ENCODE measurements at regions not wholly inside any gene's neighbourhood (a gene's known extent, or its start where the extent isn't known, plus 50 kb on each side); places are given as distances from the start of the nearest gene placed in this dataset.

GRCh38 chr7:156442516-156442915 is 198.1 kb upstream of the RNF32 start:
- DNase-seq: no peak

DNA sequence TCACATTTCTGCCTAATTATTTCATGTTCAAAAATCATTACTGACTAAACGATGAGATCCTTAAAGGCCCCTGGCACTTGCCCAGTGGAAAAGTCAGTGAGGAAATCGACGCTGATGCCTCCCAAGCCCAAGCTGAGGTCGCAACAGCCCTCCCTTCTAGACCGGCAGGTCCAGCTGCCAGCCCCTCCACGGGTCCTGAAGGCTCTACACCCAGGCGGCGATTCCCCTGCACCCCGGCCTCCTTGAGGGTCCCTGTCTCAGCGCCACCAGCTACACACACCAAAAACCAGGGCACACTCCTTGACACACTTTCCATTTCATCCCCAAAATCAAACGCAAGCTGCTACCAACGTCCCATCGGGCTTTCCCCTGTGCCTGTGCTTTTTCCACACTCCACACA is 200.1 kb upstream of the RNF32 start:
- no peak for DNase-seq

- DNase-seq: no peak
These were observed 202.6 kb upstream of the RNF32 start for GRCh38 chr7:156438011-156438410.

- DNase-seq: no peak
These were observed 203.5 kb upstream of the RNF32 start for GRCh38 chr7:156437021-156437614.

DNA sequence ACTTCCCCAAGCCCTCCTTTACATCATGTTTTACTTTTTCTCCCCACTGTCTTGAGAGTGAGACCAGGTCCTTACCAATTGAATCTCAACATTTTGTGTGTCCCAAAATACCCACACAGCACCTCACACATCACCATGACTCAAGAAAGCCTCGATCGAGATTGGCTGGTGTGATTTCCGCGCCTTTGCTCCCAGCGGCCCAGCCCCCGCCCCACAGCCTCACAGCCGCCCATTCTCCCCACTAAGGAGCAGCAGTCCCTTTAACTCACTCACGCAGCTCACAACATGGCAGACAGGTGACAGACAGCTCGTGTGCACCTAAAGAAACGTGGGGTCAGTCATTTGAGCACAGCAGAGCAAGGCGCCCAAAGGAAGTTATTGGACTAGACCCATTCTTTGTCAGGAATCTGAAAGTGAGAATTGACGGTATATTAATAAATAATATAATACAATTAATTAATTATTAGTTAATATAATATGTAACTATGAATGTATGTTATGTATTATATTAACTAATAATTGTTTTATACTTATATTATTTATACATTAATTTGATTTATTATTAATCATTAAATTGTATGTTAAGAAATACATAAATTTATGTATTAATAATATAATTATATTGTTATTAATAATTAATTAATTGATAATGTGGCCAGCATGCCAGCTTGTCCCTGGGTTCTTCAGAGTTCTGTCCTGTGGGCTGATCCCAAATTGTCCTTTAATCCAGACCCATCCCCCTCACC is 204.9 kb upstream of the RNF32 start:
- no peak for DNase-seq

- DNase-seq: no peak
These were observed 205.9 kb upstream of the RNF32 start for GRCh38 chr7:156434706-156435105.

- DNase-seq: no peak
These were observed 208.6 kb upstream of the RNF32 start for GRCh38 chr7:156432018-156432417.

DNA sequence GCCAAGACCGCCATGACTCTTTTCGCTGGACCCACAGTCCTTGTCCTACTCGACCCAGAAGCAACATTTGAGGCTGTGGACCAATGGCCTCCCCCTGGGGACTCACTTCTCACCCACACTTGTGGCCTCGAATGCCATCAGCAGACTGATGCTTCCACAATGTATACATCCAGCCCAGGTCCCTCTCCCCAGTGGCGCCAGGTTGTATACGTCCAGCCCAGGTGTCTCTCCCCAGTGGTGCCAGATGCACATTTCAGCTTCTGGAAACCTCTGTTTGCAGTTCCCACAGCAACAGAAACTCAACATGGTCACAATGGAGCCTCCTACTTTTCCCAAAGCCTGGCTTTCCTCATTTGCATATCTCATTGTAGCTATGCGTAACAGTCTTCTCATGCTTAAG is 210.5 kb upstream of the RNF32 start:
- DNase-seq: no peak

GRCh38 chr7:156429514-156429913 is 211.1 kb upstream of the RNF32 start:
- no peak for DNase-seq

- no peak for DNase-seq
These were observed 216.7 kb upstream of the RNF32 start for GRCh38 chr7:156423876-156424275.

DNA sequence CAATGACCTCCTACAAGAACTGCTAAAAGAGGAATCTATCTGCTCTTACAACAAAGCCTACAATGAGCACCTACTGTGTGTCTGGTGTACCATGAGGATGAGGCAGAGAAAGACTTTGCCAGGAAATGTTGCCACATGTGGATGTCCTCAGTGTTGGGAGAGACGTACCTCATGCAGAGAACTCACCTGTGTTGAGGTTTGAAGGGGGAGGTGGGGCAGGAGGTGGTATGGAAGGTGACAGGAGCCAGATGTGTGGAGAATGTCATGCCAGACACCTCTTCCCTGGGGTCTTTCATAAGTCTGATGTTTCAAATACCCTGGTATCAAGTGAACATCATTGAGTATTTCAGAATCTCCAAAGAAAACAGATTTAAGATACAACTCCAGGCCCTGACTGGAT is 220.1 kb upstream of the RNF32 start:
- DNase-seq: no peak

GRCh38 chr7:156419782-156420181 is 220.8 kb upstream of the RNF32 start:
- no peak for DNase-seq

- no peak for DNase-seq
These were observed 238.3 kb upstream of the RNF32 start for GRCh38 chr7:156402255-156402654.

DNA sequence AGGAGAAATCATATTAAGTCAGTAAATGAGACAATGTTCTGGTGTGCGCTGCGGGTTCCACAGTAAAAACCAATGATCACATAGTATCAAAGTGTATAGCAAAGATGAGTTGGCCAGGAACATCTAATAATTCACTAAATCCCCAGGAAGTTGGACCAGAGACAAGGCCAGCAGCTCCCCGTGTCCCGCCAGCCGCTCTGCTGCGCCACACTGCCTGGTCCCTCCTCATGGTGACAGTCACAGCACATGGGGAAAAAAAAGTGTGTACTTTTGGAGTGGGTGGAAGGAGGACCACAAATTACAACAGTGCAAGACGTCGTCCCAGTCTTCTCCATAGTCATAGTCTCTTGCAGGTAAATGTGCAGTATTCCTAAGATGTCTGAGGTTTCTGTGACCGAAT is 239.0 kb upstream of the RNF32 start:
- DNase-seq: no peak

DNA sequence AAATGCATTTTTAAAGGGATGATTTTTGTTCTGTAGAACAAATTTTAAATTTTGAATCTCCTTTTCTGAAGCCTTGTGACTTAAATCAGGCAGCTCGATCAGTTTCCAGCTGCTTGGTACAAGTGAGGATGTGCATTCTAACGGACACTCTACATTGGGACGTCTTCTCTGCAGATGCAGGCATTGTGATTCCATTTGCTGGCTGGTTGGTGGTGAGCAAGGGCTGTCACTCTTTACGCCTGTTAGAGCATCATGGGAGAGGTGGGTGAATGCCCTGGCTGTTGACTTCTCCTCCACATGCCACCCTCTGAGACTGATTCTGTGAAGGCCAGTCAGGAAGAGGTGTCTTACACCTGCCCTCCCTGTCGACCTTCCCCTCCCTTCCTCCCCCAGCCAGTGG is 240.5 kb upstream of the RNF32 start:
- no peak for DNase-seq

DNA sequence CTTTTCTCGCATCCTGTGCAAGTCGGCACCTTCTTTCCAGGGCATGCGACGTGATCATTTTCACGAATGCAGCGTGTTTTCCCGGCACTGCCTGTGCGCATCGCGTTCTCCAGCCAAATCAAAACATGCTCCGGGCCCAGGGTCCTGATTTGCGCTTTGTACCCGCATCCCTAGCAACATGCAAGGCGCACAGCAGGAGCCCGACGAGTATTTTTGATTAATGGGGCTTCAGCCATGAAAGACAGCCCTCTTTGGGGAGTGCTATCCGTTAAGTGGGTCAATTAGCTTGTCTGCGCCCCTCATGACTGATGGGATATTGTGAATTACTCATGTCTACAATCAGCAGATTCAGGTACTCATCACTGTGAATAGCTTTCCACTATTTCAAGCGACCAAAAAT is 243.3 kb upstream of the RNF32 start:
- no peak for DNase-seq

DNA sequence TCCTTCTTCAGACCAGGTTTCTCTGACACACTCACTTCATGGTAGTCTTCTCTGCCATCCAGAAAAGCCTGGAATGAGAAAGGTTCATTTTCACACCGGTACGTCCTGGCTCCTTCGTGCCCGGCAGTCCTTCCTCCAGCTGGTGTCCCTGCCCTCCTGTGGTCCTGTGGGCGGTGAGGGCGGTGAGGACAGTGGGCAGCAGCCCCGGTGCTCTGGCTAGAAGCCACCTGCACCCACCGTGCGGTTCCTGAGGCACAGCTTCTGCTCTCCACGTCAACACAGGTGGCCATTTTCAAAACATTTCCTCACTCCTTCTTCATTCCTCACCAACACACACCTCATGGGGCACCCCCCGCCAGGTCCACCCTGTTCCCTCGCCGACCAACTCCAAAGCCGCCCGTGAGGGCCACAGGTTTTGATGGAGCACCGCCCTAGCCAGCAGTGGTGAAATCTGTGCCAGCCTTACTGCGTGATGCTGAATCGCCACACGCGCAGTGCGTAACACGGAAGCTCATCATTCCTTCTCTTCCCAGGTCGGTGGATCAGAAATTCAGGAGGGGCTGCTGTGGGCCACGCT is 251.4 kb upstream of the RNF32 start:
- DNase-seq: no peak

DNA sequence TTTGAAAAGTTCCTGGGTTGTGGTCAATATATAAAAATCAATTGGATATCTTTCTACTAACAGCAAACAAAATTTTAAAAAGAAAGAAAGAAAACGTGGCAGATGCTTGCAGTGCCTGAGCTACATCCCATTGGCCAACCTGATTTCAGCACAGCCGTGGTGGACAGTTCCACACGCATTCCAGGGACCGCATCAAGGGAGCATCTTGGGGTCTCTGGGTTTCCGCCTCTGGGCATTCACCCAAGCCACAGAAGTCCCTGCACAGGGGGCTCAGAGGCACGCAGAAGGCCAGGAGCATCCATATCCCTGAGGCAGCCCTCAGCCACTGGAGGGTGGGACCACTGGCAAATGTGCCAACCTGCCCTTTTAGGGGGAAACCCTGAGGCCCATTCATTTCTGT is 254.5 kb upstream of the RNF32 start:
- no peak for DNase-seq

DNA sequence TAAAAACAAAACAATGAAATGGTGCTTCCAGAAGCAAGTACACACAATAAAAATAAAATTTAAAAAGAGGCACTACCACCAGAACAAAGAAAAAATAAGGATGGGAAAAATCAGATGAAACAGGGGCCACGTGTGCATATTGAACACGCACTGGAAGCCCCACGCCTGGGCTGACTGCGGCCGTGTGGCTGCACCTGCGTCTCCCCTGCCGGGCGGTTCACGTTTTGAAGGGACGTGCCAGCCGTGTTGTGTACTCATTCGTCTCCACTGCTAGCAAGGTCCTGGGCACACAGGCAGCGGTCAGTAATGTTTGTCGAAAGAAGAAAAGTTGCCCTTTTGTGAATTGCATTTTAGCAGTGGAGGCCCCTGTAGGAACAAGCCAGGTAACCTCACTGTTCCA is 255.9 kb upstream of the RNF32 start:
- no peak for DNase-seq

- no peak for DNase-seq
These were observed 257.0 kb upstream of the RNF32 start for GRCh38 chr7:156383526-156383925.

DNA sequence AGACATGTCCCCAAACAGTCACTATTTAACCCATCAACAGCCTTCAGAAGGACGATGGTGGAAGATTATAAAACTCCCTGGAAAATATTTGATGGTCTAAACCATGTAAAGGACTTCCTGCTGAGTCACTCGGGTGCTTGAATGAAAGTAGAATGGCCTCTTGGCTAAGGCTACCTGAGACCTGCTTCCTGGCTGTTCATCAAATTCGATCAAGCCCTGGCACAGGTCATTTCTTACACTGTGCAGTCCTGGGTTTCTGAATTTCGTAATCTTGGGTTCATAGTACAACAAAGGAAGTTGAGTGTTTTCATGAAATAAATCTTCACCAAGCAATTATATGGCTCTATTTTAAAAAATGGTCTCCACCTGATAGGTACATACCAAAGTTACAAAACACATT is 260.3 kb upstream of the RNF32 start:
- no peak for DNase-seq

- DNase-seq: no peak
These were observed 261.1 kb upstream of the RNF32 start for GRCh38 chr7:156379324-156380070.

DNA sequence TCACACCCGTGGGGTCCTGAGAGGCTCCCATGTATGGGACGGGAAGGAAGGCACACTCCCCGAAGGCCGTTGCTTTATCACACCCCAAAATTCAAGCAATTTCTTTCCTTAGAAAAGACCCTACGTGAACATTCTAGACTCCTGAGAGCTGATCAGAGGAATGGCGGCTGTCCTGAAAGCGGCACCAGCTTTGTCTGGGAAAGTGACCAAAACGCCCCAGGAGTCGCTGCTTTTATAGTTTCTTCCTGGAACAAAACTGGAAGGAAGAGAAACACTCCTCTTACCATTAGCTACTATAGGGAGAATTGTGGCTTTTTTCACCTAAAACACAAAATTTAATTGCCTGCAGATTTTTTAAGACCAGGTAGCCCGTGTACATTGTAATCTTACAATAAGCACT is 261.8 kb upstream of the RNF32 start:
- no peak for DNase-seq

- no peak for DNase-seq
These were observed 264.3 kb upstream of the RNF32 start for GRCh38 chr7:156376317-156376716.
